HepG2 (cell line): ENCODE measurements at regions not wholly inside any gene's neighbourhood (a gene's known extent, or its start where the extent isn't known, plus 50 kb on each side); places are given as distances from the start of the nearest gene placed in this dataset.

Experiments used
- ATAC-seq: fragments of 200-7000 bp; cut with Tn5 transposase; 3 replicates; pipeline ENCODE4 v1.9.1; 2020; ENCODE audit warnings: mild to moderate bottlenecking, moderate library complexity
- BruUV-seq: library from RNA; stranded (reverse); fragments of 400-500 nt; replicated peaks from 2 replicates; lab custom pipeline; 2021; lab: Mats Ljungman, UMichigan
- CTCF ChIA-PET: fragments of 300-600 bp; formaldehyde crosslinking; extraction: SDS; loops from one replicate; lab custom pipeline; 2021; ENCODE audit warnings: low total read pairs, inconsistent platforms, low intra/inter-chr PET ratio; lab: Yijun Ruan, JAX
- POLR2A ChIA-PET: fragments of 350-600 bp; sonication (Branson Sonifier 250); formaldehyde crosslinking; loops from one replicate; lab custom pipeline; 2020; ENCODE audit warnings: antibody characterized with exemption, inconsistent platforms; lab: Yijun Ruan, JAX
- DNase-seq: peaks from one replicate; pipeline ENCODE4 v3.0.0-alpha.2; 2015; ENCODE audit warnings: low spot score
- FAIRE-seq: peaks from 3 replicates; lab custom pipeline; 2011; peaks lifted over from hg19 to GRCh38; lab: Jason Lieb, UNC
- H2AFZ ChIP-seq: one replicate; pipeline ENCODE4 v1.6.1; 2011; ENCODE audit warnings: low read length, inconsistent platforms
- H3K27ac ChIP-seq: fragments of 300-600 bp; 3 replicates; pipeline ENCODE4 v1.8.0; 2011; ENCODE audit warnings: mixed run types, mild to moderate bottlenecking, mixed read lengths, low read length, inconsistent platforms; ENCODE audit not compliant: insufficient read depth; ENCODE audit errors: extremely low read length
- H3K27me3 ChIP-seq, 2 experiments: fragments of 200-600 bp in 1 of 2; 2 replicates in 1 of 2; 3 replicates in 1 of 2; pipeline versions ENCODE4 v1.6.0 to v1.8.0; 2011; ENCODE audit warnings: low read length in 2 of 2, mild to moderate bottlenecking in 2 of 2, moderate library complexity in 2 of 2, inconsistent platforms in 1 of 2; ENCODE audit not compliant: insufficient read depth in 2 of 2, control insufficient read depth in 1 of 2
- H3K36me3 ChIP-seq, 2 experiments: fragments of 200-600 bp in 1 of 2; replicated peaks in 1 of 2; 2 replicates in 1 of 2; 3 replicates in 1 of 2; pipeline versions ENCODE4 v1.5.1 to v1.8.0; 2011; ENCODE audit warnings: low read length in 2 of 2, inconsistent platforms in 1 of 2; ENCODE audit not compliant: insufficient read depth in 2 of 2, control insufficient read depth in 1 of 2
- H3K4me1 ChIP-seq: 2 replicates; pipeline ENCODE4 v1.5.1; 2012; ENCODE audit warnings: low read length, inconsistent platforms; ENCODE audit not compliant: insufficient read depth
- H3K4me2 ChIP-seq: 2 replicates; pipeline ENCODE4 v1.6.0; 2011; ENCODE audit warnings: low read depth, low read length, inconsistent platforms
- H3K4me3 ChIP-seq, 3 experiments: fragments of 200-600 bp in 1 of 3; sonication (generic), shearing (Covaris generic) in 1 of 3; replicated peaks in 1 of 3; 2 replicates each; pipeline ENCODE4 v1.5.1; 2011 to 2016; ENCODE audit warnings: low read length in 3 of 3, inconsistent platforms in 2 of 3, low read depth in 2 of 3, mild to moderate bottlenecking in 2 of 3, control low read depth in 1 of 3, mixed read lengths in 1 of 3; ENCODE audit not compliant: insufficient read depth in 1 of 3
- H3K79me2 ChIP-seq: one replicate; pipeline ENCODE4 v1.6.1; 2011; ENCODE audit warnings: low read length, inconsistent platforms; ENCODE audit not compliant: insufficient read depth
- H3K9ac ChIP-seq: 2 replicates; pipeline ENCODE4 v1.6.0; 2011; ENCODE audit warnings: mild to moderate bottlenecking, low read depth, low read length, inconsistent platforms; ENCODE audit not compliant: insufficient read depth
- H3K9me3 ChIP-seq: 2 replicates; pipeline ENCODE4 v1.5.1; 2012; ENCODE audit warnings: mild to moderate bottlenecking, low read length
- H4K20me1 ChIP-seq: 2 replicates; pipeline ENCODE4 v1.6.0; 2011; ENCODE audit warnings: inconsistent platforms, mild to moderate bottlenecking, low read length, moderate library complexity; ENCODE audit not compliant: insufficient read depth
- MIXL1 ChIP-seq: IDR thresholded peaks from 2 replicates; pipeline ENCODE4 v1.6.1; 2016
- PTBP1 ChIP-seq: fragments of 200-400 bp; formaldehyde crosslinking; IDR thresholded peaks from 2 replicates; pipeline ENCODE4 v1.6.1; 2018; ENCODE audit warnings: low read length, low read depth; ENCODE audit not compliant: poor library complexity, severe bottlenecking
- ZFX ChIP-seq: sonication (generic); formaldehyde crosslinking; IDR thresholded peaks from 2 replicates; pipeline ENCODE4 v1.4.0; 2020; ENCODE audit warnings: mild to moderate bottlenecking, low read depth, missing genetic modification reagents, moderate library complexity
- ZNF253 ChIP-seq: sonication (generic); formaldehyde crosslinking; IDR thresholded peaks from 2 replicates; pipeline ENCODE4 v1.8.0; 2022; ENCODE audit warnings: mild to moderate bottlenecking, missing genetic modification reagents, borderline replicate concordance
- ZNF460 ChIP-seq: sonication (generic); formaldehyde crosslinking; IDR thresholded peaks from 2 replicates; pipeline ENCODE4 v1.5.1; 2020; ENCODE audit warnings: missing genetic modification reagents, mild to moderate bottlenecking, borderline replicate concordance
- ZNF549 ChIP-seq: sonication (generic); formaldehyde crosslinking; IDR thresholded peaks from 2 replicates; pipeline ENCODE4 v1.5.0; 2020; ENCODE audit warnings: missing genetic modification reagents
- ZNF605 ChIP-seq: sonication (generic); formaldehyde crosslinking; IDR thresholded peaks from 2 replicates; pipeline ENCODE4 v1.8.0; 2022; ENCODE audit warnings: mild to moderate bottlenecking, missing genetic modification reagents
- ZNF775 ChIP-seq: sonication (generic); formaldehyde crosslinking; IDR thresholded peaks from 2 replicates; pipeline ENCODE4 v1.4.0; 2020; ENCODE audit warnings: missing genetic modification reagents, mild to moderate bottlenecking, moderate library complexity, borderline replicate concordance
- WGBS: methylation state at CpG from one replicate; pipeline ENCODE4 v1.1.6; 2017; ENCODE audit warnings: low lambda C conversion rate; 5-methylcytosine and 5-hydroxymethylcytosine counted together
- in situ Hi-C: cut with HindIII; loops from 2 replicates; pipeline ENCODE4 v1.10.0; 2017; ENCODE audit warnings: low pct_unique_long_range_greater_than_20kb; ENCODE audit not compliant: extremely low pct_ligation_motif_present
- intact Hi-C: fragments of 100-400 bp; cut with micrococcal nuclease; formaldehyde crosslinking; loops from one replicate; pipeline ENCODE4 v1.10.0; 2022; ENCODE audit not compliant: unreplicated experiment
- TF ChIP-seq, protein P1 (sequence below): fragments of 450-650 bp; IDR thresholded peaks from 2 replicates; pipeline ENCODE4 v1.6.1; 2017
- TF ChIP-seq, protein P2 (sequence below): sonication (generic); formaldehyde crosslinking; IDR thresholded peaks from 2 replicates; pipeline ENCODE4 v1.4.0; 2020; ENCODE audit warnings: missing genetic modification reagents

DNA sequence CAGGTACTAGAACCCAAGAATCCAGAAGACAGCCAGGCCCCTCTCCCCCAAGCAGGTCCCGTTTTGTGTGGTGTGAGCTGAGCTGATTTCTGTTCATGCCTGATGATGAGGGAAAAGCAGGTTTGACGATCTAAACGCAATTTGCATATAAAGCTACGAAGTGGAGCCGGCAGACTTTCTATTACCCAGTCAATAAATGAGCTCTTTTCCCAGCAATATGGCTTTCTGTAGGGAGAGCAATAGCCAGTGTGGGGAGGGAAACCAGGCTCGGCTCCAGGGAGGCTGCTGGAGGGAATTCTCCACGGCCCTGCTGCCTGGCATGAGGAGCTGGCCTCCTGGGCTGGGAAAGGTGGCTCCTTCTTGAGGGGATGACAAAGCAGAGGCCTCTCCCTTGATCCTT, 140.7 kb upstream of the AJAP1 start (continued):
- no peak for TF ChIP-seq PTBP1

DNA sequence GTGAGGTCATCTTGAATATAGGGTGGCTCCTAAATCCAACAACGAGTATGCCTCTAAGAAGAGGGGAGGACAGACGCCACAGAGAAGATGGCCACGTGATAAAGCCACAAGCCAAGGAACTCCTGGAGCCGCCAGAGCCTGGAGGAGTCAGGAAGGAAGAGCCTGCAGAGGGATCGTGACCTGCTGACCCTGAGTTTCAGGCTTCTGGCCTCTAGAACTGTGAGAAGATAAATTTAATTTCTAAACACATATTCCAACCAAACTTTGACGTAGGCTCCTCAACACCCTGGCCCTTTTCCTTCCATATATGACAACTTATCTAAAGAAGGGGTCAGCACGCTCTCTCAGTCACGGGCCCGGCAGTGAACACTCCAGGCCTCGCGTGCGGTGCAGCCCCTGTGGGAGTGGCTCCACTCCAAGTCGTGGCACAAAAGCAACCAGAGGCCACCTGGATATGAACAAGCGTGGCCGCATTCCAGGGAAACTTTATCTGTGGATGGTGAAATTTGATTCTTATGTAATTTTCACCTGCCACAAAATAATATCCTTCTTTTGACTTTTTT, 138.6 kb upstream of the AJAP1 start:
- FAIRE-seq = no peak
- no peaks in the 10 kb centered on the region for H4K20me1 ChIP-seq
- H3K9ac ChIP-seq = no peak overlapping the region
- H3K4me1 ChIP-seq = no peaks in the 10 kb centered on the region
- no peak overlapping the region for H3K4me2 ChIP-seq
- in situ Hi-C loops = no loop called here
- no peaks in the 10 kb centered on the region for H3K79me2 ChIP-seq
- no peak overlapping the region for H3K4me3 ChIP-seq
- H3K27me3 ChIP-seq = peaks cover 1 to 14% of the 10 kb centered on the region in 2 experiments; a peak in 3 of 5 replicates
- no TSS peak for BruUV-seq
- no peak for DNase-seq
- ChIA-PET CTCF (no interaction called here), POLR2A (no interaction called here)
- intact Hi-C loops = no loop called here
- 39% methylated on average over 13 of the region's 15 CpGs for WGBS
- H3K9me3 ChIP-seq = no peaks in the 10 kb centered on the region
- no peak overlapping the region for H3K27ac ChIP-seq
- ATAC-seq = no peak
- no peaks in the 10 kb centered on the region for H3K36me3 ChIP-seq
- no peak overlapping the region for H2AFZ ChIP-seq
- no peak for TF ChIP-seq ZNF549
- no peak for TF ChIP-seq ZNF775 (CRISPR knock-in tag)
- TF ChIP-seq ZFX (CRISPR knock-in tag) = no peak
- TF ChIP-seq, protein P1, sequence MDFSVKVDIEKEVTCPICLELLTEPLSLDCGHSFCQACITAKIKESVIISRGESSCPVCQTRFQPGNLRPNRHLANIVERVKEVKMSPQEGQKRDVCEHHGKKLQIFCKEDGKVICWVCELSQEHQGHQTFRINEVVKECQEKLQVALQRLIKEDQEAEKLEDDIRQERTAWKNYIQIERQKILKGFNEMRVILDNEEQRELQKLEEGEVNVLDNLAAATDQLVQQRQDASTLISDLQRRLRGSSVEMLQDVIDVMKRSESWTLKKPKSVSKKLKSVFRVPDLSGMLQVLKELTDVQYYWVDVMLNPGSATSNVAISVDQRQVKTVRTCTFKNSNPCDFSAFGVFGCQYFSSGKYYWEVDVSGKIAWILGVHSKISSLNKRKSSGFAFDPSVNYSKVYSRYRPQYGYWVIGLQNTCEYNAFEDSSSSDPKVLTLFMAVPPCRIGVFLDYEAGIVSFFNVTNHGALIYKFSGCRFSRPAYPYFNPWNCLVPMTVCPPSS = no peak
- TF ChIP-seq MIXL1 (CRISPR knock-in tag) = no peak
- TF ChIP-seq, protein P2, sequence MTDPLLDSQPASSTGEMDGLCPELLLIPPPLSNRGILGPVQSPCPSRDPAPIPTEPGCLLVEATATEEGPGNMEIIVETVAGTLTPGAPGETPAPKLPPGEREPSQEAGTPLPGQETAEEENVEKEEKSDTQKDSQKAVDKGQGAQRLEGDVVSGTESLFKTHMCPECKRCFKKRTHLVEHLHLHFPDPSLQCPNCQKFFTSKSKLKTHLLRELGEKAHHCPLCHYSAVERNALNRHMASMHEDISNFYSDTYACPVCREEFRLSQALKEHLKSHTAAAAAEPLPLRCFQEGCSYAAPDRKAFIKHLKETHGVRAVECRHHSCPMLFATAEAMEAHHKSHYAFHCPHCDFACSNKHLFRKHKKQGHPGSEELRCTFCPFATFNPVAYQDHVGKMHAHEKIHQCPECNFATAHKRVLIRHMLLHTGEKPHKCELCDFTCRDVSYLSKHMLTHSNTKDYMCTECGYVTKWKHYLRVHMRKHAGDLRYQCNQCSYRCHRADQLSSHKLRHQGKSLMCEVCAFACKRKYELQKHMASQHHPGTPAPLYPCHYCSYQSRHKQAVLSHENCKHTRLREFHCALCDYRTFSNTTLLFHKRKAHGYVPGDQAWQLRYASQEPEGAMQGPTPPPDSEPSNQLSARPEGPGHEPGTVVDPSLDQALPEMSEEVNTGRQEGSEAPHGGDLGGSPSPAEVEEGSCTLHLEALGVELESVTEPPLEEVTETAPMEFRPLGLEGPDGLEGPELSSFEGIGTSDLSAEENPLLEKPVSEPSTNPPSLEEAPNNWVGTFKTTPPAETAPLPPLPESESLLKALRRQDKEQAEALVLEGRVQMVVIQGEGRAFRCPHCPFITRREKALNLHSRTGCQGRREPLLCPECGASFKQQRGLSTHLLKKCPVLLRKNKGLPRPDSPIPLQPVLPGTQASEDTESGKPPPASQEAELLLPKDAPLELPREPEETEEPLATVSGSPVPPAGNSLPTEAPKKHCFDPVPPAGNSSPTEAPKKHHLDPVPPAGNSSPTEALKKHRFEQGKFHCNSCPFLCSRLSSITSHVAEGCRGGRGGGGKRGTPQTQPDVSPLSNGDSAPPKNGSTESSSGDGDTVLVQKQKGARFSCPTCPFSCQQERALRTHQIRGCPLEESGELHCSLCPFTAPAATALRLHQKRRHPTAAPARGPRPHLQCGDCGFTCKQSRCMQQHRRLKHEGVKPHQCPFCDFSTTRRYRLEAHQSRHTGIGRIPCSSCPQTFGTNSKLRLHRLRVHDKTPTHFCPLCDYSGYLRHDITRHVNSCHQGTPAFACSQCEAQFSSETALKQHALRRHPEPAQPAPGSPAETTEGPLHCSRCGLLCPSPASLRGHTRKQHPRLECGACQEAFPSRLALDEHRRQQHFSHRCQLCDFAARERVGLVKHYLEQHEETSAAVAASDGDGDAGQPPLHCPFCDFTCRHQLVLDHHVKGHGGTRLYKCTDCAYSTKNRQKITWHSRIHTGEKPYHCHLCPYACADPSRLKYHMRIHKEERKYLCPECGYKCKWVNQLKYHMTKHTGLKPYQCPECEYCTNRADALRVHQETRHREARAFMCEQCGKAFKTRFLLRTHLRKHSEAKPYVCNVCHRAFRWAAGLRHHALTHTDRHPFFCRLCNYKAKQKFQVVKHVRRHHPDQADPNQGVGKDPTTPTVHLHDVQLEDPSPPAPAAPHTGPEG = no peak
- no peak for TF ChIP-seq ZNF460 (CRISPR knock-in tag)
- no peak for TF ChIP-seq ZNF605 (CRISPR knock-in tag)
- TF ChIP-seq ZNF253 (CRISPR knock-in tag) = no peak
